ENCODE measurements at regions not wholly inside any gene's neighbourhood (a gene's known extent, or its start where the extent isn't known, plus 50 kb on each side); places are given as distances from the start of the nearest gene placed in this dataset.

DNA sequence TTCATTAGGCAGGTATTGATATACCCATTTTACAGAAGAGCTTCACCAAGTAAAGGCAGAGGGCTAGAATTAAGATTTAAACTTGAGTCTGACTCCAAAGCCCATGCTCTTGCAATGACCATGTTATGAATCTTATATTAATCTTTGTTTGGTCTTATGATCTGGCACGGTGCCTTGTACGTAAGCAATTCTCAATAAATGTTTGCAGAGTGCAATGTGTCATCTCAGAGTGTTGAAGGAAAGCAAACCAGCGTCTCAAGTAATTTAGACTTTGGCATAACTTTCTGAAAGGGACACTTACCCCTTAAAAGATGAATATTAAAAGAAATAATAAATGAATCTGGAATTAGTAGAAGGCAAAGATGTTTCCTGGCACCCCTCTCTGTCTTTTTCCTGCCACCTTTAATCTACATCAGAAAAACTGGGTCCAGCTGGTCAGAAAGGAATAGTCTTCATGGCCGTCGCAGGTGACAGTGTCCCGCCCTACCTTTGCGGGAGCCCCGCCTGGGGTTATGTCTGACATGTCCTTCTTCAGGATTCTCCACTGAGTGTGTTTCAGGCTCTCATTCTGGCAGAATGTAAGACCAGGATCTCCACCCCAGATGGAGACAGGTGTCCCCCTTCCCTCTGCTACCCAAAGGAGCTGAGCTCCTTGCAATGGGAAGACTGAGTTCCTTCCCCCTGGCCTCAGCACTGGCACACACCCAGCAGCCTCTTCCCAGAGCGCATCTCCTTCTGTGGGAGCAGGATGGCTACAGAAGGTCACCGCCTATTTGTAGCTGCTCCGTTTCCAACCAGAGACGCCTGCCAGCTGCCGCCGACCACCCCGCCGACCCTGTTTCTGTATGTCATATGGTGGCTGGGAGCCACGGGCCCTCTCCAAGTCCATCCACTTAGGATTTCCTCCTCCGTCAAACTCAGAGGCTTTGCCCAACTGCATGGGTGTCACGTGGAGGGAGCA is 266.3 kb upstream of the ECI2 start:
- DNase-seq: no peak

DNA sequence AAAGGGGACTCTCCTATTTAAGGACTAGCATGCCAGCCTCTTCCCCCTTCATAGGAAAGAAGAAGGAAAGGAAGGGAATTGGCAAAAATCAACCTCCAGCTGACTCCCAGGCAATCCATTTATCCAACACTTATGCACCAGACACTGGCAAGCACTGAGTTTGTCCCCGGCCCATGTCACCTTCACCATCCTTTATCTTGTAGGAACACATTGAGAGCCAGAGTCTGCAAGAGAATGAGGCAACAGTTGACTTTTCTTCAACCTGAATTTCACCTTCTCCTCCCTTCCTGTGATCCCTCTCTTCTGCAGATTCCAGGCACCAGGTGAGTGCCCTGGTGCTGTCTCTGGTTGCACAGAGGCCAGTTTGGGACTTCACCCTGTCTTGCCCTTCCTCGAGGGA is 264.3 kb upstream of the ECI2 start:
- DNase-seq: no peak

DNA sequence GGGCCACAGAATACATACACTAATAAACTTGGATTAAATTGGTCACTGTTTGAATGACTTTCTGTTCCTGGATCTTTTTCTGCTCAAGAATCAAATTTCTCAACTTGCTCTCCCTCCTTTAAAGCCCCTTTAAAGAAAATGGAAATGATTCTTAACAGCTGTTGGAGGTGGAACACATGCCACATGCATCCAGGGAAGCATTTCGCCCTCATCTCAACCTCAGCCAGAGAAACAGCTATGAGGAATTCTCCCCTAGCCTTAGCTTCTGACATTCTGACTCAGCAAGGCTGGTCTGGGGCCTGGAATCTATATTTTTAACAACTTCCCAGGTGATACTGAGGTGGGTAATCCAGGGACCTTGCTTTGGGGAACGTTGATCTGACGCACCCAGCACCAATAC is 263.4 kb upstream of the ECI2 start:
- no peak for DNase-seq

DNA sequence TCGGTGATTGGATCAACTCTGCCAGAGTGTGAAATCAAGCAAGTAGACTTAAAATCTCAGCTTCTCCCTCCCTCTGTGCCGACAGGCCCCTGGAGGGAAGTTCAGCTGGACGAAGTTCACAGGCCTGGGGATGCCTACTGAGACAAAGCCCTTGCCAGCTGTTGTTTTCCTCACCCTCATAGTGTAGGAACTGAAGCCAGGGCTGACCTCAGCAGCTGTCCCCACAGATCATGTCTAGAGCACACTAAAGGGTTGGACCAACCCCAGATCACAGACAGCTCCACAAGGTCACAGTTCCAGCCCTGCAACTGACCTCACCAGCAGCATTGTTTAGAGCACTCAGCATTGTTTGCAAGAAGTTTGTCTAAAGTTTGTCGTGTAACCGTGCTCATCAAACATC is 261.9 kb upstream of the ECI2 start:
- no peak for DNase-seq

DNA sequence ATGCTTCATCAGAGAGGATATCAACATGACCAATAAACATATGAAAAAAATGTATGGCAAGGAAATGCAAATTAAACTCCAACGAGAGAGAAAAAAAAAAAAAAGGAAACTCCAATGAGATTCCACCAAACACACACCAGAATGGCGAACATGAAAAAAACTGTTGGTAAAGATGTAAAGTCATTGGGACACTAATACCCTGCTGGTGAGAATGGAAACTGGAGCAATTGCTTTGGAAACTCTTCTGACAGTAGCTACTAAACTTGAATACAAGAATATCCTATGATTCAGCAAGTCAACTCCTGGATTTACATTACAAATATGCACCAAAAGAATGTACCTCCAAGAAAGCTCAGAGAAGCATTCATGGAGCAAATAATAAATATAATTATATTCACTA is 260.7 kb upstream of the ECI2 start:
- no peak for DNase-seq

DNA sequence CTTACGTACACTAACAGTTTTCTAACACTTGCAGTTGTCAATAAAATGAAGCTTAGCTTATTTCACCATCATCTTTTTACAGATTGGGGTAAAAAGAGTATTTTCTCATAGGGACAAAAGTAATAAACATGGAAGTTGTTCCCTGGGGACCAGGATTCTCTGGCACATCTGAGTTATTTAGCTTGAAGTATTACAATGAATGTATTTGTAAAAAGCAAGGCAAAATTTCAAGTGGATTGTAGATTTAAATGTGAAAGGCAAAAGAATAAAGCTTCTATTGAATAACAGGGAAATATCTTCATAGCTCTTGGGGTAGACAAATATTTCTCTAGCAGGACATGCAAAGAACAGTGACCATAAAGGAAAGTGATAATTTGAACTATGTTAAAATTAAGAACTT is 260.0 kb upstream of the ECI2 start:
- no peak for DNase-seq

DNA sequence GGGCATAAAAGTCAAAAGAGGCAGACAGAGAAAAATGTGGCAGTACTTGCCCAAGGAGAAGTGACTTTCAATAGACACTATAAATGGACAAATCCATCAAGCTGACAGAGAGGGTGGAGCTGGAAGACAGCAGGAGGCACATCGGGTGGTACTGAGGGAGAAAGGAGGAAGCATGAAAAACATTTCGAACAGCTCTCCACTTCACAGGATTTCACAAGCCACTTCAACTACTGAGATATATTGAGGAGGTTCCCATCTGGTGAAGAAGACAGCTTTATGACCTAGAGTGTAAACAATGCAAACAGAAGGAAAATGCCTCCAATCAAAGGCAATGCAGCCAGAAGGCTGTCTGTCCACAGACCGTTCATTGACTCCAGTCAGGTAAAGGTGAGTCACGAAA is 259.4 kb upstream of the ECI2 start:
- DNase-seq: no peak

DNA sequence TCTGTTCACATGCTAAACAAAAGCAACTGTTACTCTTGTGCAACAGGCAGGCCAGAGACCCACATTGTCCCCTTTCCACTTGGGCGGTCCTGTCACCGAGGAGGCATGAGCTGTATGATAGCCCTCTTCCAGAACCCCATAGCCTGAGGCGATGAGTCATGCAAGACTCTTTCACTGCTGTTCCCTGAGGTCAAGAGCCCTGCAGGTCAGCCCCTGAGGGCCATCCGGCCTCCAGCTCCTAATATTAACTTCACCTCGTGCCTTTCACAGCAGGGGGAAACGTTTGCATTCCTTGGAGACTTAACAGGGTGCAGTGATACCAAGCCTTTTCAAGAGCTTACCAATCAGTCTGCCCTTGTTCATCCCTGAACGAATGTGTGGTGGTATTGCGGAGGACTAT is 253.3 kb upstream of the ECI2 start:
- DNase-seq: no peak

DNA sequence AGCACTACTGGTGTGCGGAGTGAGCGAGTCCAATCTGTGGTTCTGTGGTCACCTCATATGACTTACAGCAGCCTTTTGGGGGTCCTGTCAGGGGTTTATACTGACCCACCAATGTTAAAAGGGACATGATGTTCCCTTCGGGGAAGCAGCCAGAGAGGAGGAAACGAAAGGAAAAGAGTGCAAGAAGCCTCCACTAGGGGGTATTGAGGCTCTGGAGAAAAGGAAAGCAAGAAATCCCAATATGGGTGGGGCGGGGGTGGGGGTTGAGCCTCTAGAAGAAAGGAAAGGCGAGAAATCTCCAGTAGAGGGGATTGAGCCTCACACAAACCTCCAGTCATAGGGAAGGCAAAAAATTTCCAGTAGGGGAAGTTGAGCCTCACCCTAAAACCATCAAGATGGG is 249.3 kb upstream of the ECI2 start:
- DNase-seq: no peak

DNA sequence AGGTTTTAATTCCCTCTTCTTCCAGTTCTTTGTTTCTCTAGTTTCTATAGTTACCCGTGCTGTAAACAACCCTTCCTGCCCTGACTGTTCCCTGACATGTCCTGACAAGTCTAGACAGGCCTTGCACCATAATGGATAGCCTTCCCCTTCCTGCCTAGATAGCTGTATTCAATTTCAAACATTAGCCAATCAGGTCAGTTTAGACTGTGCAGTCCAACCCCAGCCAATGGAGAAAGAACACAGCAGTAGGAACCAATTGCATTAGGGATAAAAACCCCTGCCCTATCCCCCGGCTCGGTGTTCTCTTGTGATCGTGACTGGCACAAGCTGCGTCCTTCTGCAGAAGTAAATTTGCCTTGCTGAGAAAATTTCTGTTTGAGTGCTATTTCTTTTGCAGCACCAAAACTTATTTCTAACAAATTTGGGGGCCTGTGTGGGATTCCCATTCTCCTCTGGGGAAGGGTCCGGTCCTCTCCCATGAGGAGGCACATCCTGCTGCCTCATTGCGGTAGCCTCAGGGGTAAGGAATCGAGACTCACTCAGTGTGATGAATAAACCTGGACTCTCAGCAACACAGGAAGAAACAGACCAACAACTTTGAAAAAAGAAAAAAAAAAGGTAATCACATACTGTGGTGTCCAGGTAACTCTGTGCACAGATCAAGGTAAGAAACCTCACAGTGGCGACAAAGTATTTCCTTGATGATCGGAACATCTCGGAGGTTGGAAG is 248.7 kb upstream of the ECI2 start:
- DNase-seq: no peak

DNA sequence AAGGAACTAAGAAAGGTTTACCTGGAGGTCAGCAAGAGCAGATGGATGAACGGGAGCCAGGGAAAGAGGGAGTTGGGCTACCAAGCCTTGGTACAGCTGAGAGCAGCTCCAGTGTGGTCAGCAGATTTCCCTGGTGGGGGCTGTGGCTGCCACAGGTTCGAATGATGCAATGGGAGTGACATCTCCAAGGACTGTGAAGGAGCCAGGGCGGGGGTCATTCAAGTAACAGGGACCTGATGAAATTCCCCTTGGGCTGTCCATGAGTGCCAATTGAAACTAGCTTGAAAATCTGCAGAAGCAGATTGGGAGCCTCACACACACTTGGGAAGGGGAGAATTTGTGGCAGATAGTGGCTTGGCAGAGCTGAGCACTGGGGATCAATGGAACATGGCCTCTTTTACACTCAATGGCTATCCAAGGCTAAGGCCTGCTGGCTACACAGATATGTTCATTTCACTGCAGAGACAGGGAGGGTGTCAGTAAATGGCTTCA is 247.0 kb upstream of the ECI2 start:
- no peak for DNase-seq

DNA sequence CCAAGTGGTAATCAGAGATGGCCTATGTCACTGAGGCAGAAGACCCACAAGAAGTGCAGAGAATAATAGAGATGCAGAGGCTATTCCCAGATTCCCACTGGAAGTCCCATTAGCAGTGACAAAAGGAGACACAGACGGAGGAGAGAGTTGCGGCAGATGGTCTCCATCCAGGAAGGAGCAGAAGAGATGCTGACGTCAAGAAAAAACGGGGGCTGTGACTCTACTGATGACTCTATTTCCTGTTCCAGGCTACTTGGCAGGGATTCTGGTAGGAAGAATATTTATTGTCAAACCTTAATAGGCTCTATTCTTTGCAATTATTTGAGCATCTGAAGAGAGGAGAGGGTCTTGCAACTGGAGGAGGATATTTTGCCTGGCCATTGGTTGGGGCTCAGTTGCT is 246.0 kb upstream of the ECI2 start:
- no peak for DNase-seq

DNA sequence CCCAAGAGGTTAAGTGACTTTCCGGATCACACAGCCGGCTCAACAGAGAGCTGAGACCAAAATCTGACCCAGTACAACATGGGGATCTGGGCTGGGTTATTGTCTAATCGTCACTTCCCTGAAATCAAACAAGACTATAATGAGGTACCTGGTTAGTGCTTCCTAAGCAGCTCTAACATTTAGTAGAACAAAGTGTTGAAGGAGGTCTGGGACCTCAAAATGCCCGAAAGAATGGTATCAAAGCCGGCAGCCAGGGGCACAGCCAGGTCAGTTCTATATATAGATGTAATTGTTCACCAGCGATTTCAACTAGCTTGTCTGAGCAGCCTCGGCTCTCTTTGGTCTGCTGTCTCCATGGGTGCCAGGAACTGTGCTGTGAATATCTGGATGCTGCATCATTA is 245.5 kb upstream of the ECI2 start:
- DNase-seq: no peak

DNA sequence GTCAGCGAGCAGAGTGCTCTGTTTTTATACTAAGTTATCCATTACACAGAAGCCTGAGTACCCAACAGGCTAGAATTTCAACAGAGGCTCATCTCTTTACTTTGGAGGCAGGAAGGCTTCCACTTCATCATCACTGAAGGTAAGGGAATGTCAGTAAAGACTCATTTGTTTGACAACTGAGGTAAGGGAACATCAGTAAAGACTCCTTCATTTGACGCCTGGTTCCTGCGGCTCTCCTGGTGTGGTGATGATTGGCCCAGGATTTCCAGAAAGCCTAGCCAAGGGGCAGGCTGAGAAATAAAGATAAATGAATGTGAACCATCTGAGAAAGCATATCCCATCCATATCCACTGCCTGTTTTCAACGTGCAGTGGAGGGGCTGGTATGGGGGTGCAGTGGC is 244.6 kb upstream of the ECI2 start:
- no peak for DNase-seq

DNA sequence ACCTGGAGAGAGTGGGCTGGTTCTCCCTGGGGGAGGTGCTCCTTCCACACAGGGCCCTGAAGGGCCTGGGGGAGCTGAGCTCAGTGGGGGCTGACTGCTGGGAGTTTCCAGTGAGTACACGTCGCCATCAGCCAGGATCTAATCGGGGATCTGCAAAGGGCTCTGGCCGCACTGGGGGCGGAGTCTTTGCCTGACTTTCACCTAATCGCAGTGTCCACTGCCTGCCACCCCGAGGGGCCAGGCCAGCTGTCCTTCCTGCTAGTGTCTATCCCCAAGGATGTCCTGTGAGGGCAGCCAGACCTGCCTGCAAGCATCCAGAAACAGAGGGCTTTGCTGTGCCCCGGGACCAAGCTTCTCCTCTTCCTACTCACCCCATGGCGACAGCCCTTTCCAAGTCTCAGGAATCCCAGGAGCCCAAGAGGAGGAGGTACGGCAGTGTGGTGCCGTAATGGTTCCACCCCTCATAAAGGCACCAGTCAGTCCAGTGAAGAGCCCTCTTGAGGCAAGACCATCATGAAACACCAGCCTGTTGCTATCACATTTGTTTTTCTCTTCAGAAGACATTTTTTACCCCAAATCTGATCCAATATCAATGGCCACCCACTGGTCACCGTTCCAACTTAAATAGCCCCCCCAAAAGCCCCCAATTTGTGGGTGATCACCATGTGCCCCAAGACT is 243.1 kb upstream of the ECI2 start:
- DNase-seq: no peak

DNA sequence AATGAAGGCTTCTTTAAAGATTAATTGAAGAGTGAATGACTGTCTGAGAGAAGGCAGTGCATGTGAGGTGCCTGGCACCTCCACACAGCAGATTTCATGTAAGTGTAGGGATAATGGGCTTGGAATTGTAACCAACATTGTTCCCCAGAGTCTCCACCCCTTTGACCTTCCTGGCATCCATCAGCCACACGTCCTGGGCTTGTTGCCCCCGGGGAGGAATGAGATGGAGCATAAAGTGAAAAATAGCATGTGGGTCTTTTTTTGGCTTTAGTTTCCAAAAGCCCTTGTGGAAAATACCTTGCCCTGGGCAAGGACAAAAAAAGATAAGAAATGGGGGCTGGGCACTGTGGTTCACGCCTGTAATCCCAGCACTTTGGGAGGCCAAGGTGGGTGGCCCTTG is 242.2 kb upstream of the ECI2 start:
- no peak for DNase-seq

DNA sequence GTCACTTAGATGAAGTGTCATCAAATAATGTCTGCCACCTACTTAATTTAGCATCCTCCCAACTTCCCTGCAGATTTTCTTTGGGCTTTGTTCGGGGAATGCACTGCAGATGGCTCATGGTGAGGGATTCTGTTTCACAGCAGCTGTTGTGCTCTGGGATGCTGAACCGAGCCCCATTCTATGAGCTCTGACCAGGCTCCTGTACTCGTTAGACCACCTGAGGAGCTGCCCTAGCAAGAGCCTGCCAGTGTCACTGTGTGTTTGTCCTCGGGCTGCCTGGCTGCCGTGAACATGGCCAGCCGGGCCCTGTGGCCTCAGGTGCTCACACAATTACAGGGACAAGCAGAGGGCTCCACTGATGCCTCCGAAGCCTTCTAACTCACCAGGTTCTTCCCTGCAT is 238.8 kb upstream of the ECI2 start:
- DNase-seq: no peak

DNA sequence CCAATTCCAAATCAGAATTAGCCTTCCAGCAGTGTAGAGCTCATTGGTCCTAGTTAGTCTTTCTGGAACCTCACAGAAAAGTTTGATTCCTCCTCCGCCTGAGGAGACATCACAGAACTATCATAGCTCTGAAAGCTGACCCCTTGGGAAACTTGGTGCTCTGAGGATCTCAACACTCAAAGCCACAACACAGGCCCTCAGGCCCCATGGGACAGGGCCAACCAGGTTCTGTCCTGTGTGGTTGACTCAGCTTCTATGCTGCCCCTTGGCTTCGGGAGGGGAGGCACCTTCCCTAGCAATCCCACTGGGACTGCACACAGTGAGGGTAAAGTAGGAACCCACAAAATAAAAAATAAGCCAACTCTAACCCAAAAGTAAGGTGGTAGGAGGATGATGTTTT is 237.5 kb upstream of the ECI2 start:
- no peak for DNase-seq

DNA sequence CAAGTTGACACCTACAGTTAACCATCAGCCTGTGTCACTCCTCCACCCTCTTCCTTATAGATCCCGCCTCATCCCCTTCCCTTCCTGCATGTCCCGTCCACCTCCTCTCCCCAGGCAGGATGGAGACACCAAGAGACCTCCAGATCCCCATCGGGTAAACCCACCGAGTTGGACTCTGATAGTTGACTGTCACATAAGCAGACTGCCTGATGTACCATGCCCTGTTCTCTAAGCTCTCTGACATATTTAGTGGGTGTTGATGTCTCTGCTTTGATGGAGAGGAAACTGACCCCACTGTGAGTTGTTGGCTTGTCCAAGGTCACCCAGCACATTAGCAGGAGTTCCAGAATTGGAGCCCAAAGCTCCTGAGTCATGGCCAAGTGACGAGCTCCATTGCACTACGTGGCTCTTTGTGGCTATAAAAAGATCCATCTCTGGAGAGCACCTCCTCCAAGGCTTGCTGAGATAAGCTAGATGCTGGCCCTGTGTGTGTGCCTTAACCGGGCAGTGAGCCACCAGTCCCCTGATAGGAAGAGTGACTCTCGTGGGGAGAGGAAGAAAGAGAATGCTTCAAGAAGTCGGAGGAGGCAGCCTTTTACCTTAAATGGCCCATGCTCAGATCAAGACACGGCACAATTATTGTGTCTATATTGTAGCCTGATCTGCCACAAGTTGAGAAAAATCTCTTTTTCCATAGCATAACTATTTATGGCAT is 236.0 kb upstream of the ECI2 start:
- no peak for DNase-seq

DNA sequence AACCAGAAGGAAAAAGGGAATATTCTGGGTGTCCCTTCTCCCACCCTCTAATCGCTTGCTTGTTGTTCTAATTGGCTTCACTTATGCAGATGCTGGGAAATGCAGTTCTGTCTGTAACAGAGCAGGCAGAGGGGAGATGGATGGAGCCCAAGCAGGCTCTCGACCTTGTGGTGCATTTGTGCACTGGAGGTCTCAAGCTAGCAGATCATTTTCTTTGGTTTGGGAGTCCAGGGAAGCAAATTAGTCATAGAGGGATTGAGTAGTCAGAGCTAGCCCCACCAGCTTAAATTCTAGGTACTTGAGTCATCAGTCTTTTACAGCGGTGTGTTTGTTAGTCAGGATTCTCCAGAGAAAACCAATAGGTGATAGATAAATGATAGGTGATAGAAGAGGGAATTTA is 234.7 kb upstream of the ECI2 start:
- DNase-seq: no peak

DNA sequence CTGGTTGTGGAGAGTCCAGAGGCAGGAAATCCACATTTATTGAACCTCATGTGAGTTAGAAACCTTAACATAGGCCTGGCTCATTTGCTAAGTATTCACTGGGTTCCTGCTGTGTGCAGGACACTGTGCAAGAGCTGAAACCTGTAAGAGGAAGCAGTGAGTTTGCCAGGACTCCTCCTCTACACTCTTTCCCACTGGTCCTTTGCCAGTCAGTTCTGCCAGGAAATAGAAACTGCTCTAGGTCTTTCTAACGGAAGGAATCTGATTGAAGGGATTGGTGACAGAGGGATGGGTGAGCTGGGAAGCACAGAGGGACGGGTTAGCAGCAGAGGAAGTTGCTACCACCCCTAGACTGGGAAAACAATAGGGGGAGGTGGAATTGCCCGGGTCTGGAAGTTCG is 234.2 kb upstream of the ECI2 start:
- DNase-seq: no peak

DNA sequence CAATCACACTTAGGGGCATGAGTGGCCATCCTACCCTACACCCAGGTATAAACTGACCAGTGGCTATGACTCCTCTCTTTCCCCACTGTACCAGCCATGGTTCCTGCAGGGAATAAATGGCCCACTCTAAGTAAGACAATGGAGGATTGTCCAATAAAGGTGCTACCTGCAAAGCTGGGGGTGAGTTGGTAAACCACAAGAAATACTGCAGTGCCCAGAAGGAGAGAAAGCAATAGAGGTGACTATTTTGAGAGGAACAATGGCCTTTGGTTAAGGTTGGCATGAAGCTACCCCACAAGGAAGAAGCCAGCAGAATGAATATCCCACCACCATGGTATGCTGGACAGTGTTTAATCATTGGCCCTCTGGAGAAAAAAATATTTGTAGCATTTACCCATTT is 233.3 kb upstream of the ECI2 start:
- no peak for DNase-seq

DNA sequence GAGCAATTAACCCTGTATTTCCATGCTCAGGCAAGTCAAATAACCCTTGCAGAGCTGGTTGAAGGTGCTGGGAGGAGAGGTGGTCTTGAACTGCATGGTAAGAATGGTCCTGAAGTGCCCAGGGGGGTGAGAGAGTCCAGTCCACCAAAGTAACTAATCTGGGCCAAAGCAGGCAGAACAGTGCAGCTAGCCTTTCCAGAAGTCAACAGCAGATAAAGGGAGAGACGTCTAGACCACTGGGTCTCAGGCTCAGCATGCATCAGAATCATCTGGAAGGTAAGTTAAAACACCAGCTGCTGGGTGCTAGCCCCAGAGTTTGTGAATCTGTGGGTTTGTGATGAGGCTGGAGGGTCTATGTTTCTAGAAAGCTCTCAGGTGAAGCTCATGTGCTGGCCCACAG is 232.3 kb upstream of the ECI2 start:
- DNase-seq: no peak

All from GF-D8 (cell line).